ENCODE measurements at regions not wholly inside any gene's neighbourhood (a gene's known extent, or its start where the extent isn't known, plus 50 kb on each side); places are given as distances from the start of the nearest gene placed in this dataset.
"Not testable (repeated sequence)": the region's sequence is repeated elsewhere in the genome, so short reads cannot be mapped to it uniquely, and the experiment has no call there.

DNA sequence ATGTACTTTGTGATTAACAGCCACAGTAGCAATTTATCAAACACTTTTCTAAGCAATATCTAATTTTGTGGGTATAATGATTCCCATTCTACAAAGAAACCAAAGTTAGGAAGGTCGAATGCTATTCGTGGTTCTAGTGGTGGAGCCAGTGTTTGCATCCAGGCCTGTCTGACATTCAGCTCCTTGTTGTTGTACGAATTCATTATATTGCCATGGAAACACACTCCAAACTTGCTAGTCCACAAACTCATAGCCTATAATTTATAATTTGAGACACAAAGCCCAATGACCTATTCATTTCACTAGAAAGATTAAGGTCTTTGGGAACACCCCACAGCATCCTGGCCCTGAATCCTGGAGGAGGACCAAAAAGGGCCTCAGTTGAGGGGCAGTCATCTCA is 52.0 kb upstream of the FRAS1 start (continued):
- TF ChIP-seq, protein P1, sequence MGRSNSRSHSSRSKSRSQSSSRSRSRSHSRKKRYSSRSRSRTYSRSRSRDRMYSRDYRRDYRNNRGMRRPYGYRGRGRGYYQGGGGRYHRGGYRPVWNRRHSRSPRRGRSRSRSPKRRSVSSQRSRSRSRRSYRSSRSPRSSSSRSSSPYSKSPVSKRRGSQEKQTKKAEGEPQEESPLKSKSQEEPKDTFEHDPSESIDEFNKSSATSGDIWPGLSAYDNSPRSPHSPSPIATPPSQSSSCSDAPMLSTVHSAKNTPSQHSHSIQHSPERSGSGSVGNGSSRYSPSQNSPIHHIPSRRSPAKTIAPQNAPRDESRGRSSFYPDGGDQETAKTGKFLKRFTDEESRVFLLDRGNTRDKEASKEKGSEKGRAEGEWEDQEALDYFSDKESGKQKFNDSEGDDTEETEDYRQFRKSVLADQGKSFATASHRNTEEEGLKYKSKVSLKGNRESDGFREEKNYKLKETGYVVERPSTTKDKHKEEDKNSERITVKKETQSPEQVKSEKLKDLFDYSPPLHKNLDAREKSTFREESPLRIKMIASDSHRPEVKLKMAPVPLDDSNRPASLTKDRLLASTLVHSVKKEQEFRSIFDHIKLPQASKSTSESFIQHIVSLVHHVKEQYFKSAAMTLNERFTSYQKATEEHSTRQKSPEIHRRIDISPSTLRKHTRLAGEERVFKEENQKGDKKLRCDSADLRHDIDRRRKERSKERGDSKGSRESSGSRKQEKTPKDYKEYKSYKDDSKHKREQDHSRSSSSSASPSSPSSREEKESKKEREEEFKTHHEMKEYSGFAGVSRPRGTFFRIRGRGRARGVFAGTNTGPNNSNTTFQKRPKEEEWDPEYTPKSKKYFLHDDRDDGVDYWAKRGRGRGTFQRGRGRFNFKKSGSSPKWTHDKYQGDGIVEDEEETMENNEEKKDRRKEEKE (IDR thresholded peaks at IDR 0.05) = no peak
- TF ChIP-seq RUNX3 (IDR thresholded peaks at IDR 0.05; ENCODE audit: low read length) (no peak), ZNF24 (IDR thresholded peaks at IDR 0.05) (no peak), IRF4 (IDR thresholded peaks at IDR 0.05; ENCODE audit: low read depth, low read length) (no peak), HCFC1 (IDR thresholded peaks at IDR 0.05; ENCODE audit: low read length) (no peak), CBFB (IDR thresholded peaks at IDR 0.05; ENCODE audit: low read depth) (no peak), NR2C1 (IDR thresholded peaks at IDR 0.05) (no peak)
- TF ChIP-seq, protein P2, sequence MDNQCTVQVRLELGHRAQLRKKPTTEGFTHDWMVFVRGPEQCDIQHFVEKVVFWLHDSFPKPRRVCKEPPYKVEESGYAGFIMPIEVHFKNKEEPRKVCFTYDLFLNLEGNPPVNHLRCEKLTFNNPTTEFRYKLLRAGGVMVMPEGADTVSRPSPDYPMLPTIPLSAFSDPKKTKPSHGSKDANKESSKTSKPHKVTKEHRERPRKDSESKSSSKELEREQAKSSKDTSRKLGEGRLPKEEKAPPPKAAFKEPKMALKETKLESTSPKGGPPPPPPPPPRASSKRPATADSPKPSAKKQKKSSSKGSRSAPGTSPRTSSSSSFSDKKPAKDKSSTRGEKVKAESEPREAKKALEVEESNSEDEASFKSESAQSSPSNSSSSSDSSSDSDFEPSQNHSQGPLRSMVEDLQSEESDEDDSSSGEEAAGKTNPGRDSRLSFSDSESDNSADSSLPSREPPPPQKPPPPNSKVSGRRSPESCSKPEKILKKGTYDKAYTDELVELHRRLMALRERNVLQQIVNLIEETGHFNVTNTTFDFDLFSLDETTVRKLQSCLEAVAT (IDR thresholded peaks at IDR 0.05) = no peak

DNA sequence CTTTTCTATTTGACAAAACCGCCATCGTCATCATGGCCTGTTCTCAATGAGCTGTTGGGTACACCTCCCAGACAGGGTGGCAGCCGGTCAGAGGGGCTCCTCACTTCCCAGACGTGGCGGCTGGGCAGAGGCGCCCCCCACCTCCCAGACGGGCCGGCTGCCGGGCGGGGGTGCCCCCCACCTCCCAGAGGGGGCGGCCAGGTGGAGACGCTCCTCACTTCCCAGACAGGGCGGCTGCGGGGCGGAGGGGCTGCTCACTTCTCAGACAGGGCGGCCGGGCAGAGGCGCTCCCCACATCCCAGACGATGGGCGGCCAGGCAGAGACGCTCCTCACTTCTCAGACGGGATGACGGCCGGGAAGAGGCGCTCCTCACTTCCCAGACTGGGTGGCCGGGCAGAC is 50.1 kb upstream of the FRAS1 start:
- POLR2A ChIA-PET; BruUV-seq (replicated peaks); CTCF ChIA-PET: not testable (repeated sequence)

More for the DNA sequence above, 50.1 kb upstream of the FRAS1 start:
- SMC1A ChIA-PET (ENCODE audit: uncharacterized antibody, unreplicated experiment); FAIRE-seq; H3K36me3 ChIP-seq (ENCODE audit: control insufficient read depth in 2 of 2, insufficient read depth in 2 of 2, low read length in 1 of 2); H3K4me1 ChIP-seq (ENCODE audit: control insufficient read depth, insufficient read depth, low read length); H3K9ac ChIP-seq (ENCODE audit: control insufficient read depth, insufficient read depth, low read length); ATAC-seq; DNase-seq (ENCODE audit: low read depth, low spot score); intact Hi-C loops (cut with micrococcal nuclease; ENCODE audit: unreplicated experiment); H4K20me1 ChIP-seq (ENCODE audit: control insufficient read depth, insufficient read depth); in situ Hi-C loops (cut with MboI); RAD21 ChIA-PET (ENCODE audit: unreplicated experiment); H3K4me3 ChIP-seq; H3K9me3 ChIP-seq (replicated peaks; ENCODE audit: control insufficient read depth, insufficient read depth, low read length); H3K79me2 ChIP-seq (ENCODE audit: control insufficient read depth, insufficient read depth, low read length); H3K27ac ChIP-seq (ENCODE audit: control insufficient read depth, insufficient read depth); H2AFZ ChIP-seq (ENCODE audit: control insufficient read depth, low read depth, low read length); H3K27me3 ChIP-seq (replicated peaks in 1 of 2; ENCODE audit: control insufficient read depth in 2 of 2, insufficient read depth in 2 of 2, low read length in 1 of 2); H3K4me2 ChIP-seq (ENCODE audit: control insufficient read depth, insufficient read depth): not testable (repeated sequence)
- WGBS (ENCODE audit: insufficient coverage, insufficient replicate concordance, low lambda C conversion rate, missing lambda C conversion rate) = 75% methylated on average over 15 of the region's 26 CpGs

All from GM12878 (cell line).